HG03571 (cell line): ENCODE measurements at regions not wholly inside any gene's neighbourhood (a gene's known extent, or its start where the extent isn't known, plus 50 kb on each side); places are given as distances from the start of the nearest gene placed in this dataset.

Source experiments
- ATAC-seq: cut with Tn5 transposase; IDR thresholded peaks from one replicate; pipeline ENCODE4 v1.9.1; 2021; ENCODE audit not compliant: unreplicated experiment

- no peak for ATAC-seq
Measured at GRCh38 chr11:15577519-15577918, 462.8 kb downstream of the INSC start.

- ATAC-seq: no peak
Measured at GRCh38 chr11:15579287-15580001, 464.7 kb downstream of the INSC start.

GRCh38 chr11:15580056-15580774 lies 465.5 kb downstream of the INSC start:
- ATAC-seq: no peak

- no peak for ATAC-seq
Measured at GRCh38 chr11:15580775-15581095, 466.0 kb downstream of the INSC start.

- ATAC-seq: no peak
Measured at GRCh38 chr11:15584158-15584557, 469.4 kb downstream of the INSC start.

GRCh38 chr11:15585602-15586331 lies 471.0 kb downstream of the INSC start:
- no peak for ATAC-seq

GRCh38 chr11:15586741-15587473 lies 472.2 kb downstream of the INSC start:
- ATAC-seq: no peak

GRCh38 chr11:15589070-15589626 lies 474.4 kb downstream of the INSC start:
- no peak for ATAC-seq

GRCh38 chr11:15590132-15590531 lies 475.4 kb downstream of the INSC start:
- no peak for ATAC-seq

GRCh38 chr11:15591112-15591537 lies 476.4 kb downstream of the INSC start:
- ATAC-seq: no peak

GRCh38 chr11:15594607-15595006 lies 479.9 kb downstream of the INSC start:
- no peak for ATAC-seq

- no peak for ATAC-seq
Measured at GRCh38 chr11:15599376-15599775, 484.7 kb downstream of the INSC start.

GRCh38 chr11:15602047-15602446 lies 487.3 kb downstream of the INSC start:
- ATAC-seq: no peak

GRCh38 chr11:15602785-15603567 lies 488.3 kb downstream of the INSC start:
- ATAC-seq: no peak

GRCh38 chr11:15605094-15605493 lies 490.4 kb downstream of the INSC start:
- ATAC-seq: no peak

- ATAC-seq: no peak
Measured at GRCh38 chr11:15607361-15608036, 492.8 kb downstream of the INSC start.

- no peak for ATAC-seq
Measured at GRCh38 chr11:15609445-15609844, 494.7 kb downstream of the INSC start.

- ATAC-seq: no peak
Measured at GRCh38 chr11:15610881-15611280, 496.2 kb downstream of the INSC start.

GRCh38 chr11:15613251-15613650 lies 498.5 kb downstream of the INSC start:
- no peak for ATAC-seq

- ATAC-seq: no peak
Measured at GRCh38 chr11:15613789-15614188, 499.1 kb downstream of the INSC start.
